ENCODE measurements at regions not wholly inside any gene's neighbourhood (a gene's known extent, or its start where the extent isn't known, plus 50 kb on each side); places are given as distances from the start of the nearest gene placed in this dataset.

DNA sequence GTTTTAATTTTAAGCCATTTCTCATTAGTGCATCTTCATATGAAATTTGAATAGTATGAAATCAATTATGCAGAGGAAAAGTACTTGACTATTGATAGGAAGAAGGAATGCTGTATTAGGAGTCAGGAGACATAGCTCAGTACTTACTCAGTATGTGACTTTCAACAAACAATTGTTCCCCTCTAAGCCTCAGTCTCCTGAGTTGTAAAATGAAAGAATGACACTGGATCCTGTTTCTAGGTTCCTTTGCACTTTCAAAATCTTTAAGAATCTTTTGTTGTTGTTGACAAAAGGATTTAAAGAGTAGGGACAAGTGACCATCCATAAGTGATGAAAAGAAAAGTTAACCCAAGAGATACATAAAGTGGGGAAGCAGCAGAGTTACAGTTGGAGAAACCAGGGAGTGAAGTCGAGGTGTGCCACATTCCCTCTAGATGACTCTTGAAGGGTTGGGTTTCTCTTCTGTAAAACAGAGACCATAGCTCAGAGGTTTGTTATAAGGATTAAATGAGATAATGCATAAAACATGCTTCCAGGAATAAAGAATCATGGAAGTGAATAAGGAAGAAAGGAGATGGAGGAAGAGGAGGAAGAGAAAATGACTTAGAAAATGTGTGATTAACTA, 105.7 kb upstream of the KCNJ15 start:
- Histone ChIP-seq H3K27ac (no peak overlapping the region), H3K4me1 (no peaks in the 10 kb centered on the region)
- no peak for TF ChIP-seq Cebpa-rat (IDR thresholded peaks at IDR 0.05)

DNA sequence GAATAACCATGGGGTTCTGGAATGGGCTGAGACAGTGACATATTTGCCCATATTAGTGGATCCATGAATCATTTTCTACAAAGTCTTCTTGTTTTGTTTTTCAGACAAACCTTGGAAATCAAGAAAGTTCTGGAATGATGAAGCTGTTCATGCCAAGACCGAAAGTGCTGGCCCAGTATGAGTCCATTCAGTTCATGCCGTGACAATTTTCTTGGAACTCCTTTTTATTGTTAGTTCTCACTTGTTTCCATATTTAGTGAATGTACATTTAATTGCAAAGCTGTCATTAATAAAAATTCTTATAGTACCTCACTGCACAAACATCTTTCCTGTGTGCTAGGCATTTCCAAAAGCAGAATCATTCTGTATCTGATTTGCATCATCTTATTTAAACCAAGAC, 100.6 kb upstream of the KCNJ15 start:
- Histone ChIP-seq H3K4me1 (no peaks in the 10 kb centered on the region), H3K27me3 (no peaks in the 10 kb centered on the region), H3K36me3 (no peaks in the 10 kb centered on the region), H3K9ac (no peak overlapping the region), H4K20me1 (no peaks in the 10 kb centered on the region; a peak in 1 of 22 replicates), H3K9me3 (replicated peaks in 1 of 11) (no peaks in the 10 kb centered on the region), H3K4me2 (no peak overlapping the region), H3K27ac (no peak overlapping the region), H3K4me3 (no peak overlapping the region)
- TF ChIP-seq Cebpa-rat (IDR thresholded peaks at IDR 0.05): no peak

More for the DNA sequence above, 105.7 kb upstream of the KCNJ15 start:
- Histone ChIP-seq H3K4me3 (no peak overlapping the region), H3K9ac (no peak overlapping the region), H4K20me1 (no peaks in the 10 kb centered on the region), H3K36me3 (no peaks in the 10 kb centered on the region), H3K4me2 (no peak overlapping the region), H3K27me3 (no peaks in the 10 kb centered on the region), H3K9me3 (replicated peaks in 1 of 11) (no peaks in the 10 kb centered on the region; a peak in 1 of 22 replicates)

DNA sequence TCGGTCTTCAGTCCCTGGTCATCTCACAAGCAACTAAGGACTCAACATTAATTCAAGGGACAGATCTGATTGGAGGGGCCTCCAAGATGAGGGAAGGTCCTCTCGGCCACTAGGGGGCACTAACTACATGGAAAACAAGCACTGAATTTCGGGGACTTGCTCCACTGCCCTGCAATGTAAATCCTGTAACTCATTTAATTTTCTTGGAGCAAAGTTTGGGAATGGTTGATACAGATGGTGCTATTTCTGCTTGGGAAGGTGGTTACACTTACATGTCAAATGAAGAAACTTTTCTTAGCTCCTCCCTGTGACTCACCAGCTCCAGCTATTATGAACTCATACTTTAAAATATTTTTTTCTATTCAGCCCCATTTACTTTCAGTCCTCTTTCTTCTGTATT, 97.4 kb upstream of the KCNJ15 start:
- H3K4me1 ChIP-seq: no peaks in the 10 kb centered on the region
- H3K9me3 ChIP-seq (replicated peaks in 1 of 11): no peaks in the 10 kb centered on the region
- H3K9ac ChIP-seq: no peak overlapping the region
- H3K4me2 ChIP-seq: no peak overlapping the region
- H3K4me3 ChIP-seq: no peak overlapping the region
- H3K36me3 ChIP-seq: no peaks in the 10 kb centered on the region
- no peaks in the 10 kb centered on the region for H3K27me3 ChIP-seq
- TF ChIP-seq Cebpa-rat (IDR thresholded peaks at IDR 0.05): no peak
- no peak overlapping the region for H3K27ac ChIP-seq
- no peaks in the 10 kb centered on the region; a peak in 1 of 22 replicates for H4K20me1 ChIP-seq

DNA sequence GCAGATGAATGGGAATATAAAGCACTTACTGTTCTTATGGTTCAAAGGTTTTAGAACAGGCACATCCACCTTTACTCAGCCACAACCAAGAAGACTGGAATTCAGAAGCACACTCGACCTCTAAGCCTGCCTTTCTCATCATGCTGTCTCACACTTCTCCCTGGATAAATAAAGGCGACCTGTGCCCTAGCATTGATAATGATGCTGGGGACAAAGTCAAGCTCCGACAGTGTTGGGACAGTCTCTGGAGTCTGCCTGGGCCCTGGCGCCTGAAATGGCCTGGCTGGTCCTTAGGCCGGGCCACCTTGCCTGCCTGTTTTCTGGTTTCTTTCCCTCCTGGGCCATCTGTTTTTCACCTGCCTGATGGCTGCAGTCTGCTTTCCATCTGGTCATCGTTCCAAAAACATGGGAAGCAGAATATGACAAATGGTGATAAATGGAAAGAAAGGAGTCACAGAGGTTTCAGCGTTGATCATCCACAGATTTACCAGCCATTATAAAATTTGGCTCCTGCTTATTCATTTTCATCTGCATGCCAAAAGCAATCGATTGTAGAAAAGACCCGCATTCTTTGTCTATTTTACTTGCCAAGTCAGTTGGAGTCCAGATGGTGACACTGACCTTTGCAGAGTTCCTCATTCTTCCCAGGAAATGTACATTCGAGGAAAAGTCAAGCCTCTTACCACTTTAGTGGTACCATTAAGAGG, 91.2 kb upstream of the KCNJ15 start:
- H3K4me1 ChIP-seq: 0 out of 20 replicates have a peak, but pooled peaks cover 0 to 3% (median 0%) of the 10 kb centered on the region in 10 experiments
- no peak overlapping the region for H3K9ac ChIP-seq

DNA sequence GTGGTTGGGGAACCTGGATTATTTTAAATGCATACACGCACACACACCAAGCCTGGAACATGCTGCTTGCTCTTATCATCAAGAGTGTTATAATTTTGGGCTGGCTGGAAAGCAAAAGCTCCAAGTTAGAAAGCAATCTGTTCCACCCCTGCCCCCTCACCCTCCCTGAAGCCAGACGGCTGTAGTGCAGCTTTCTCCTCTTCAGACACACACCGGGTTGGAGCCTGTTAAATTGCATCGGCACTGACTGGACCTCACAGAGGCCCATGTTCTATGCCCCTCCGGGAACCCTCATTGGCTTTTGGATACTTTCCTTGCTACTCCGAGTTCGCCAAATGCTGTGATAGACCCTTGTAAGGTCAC, 90.6 kb upstream of the KCNJ15 start:
- Histone ChIP-seq H4K20me1 (no peaks in the 10 kb centered on the region), H3K9me3 (replicated peaks in 1 of 11) (no peaks in the 10 kb centered on the region), H3K4me3 (no peak overlapping the region), H3K36me3 (no peaks in the 10 kb centered on the region), H3K9ac (no peak overlapping the region), H3K4me2 (no peak overlapping the region), H3K27ac (no peak overlapping the region), H3K27me3 (no peaks in the 10 kb centered on the region), H3K4me1 (0 out of 20 replicates have a peak, but pooled peaks cover 0 to 4% (median 0%) of the 10 kb centered on the region in 10 experiments)
- TF ChIP-seq Cebpa-rat (IDR thresholded peaks at IDR 0.05): no peak

More for the DNA sequence above, 91.2 kb upstream of the KCNJ15 start:
- Histone ChIP-seq H3K4me2 (no peak overlapping the region), H3K36me3 (no peaks in the 10 kb centered on the region), H3K27me3 (no peaks in the 10 kb centered on the region), H3K4me3 (no peak overlapping the region), H3K27ac (no peak overlapping the region), H4K20me1 (no peaks in the 10 kb centered on the region), H3K9me3 (replicated peaks in 1 of 11) (no peaks in the 10 kb centered on the region)
- TF ChIP-seq Cebpa-rat (IDR thresholded peaks at IDR 0.05): no peak

DNA sequence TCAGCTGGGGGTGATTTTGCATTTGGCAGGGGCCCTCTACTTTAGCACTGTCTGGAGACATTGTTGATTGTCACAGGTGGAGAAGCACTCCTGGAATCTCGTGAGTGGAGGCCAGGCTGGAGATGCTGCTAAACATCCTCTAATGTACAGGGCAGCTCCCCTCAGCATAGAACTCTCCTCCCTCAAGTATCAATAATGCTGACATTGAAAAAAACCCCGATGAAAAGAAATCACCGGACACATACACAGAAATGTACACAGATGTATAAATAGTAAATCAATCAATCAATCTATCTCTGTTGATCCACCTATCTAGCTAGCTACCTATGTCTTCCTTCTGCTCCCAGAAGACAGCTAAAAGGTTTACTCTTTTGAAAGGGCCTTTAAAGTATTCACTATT, 89.4 kb upstream of the KCNJ15 start:
- no peaks in the 10 kb centered on the region for H3K9me3 ChIP-seq (replicated peaks in 1 of 11)
- 0 out of 20 replicates have a peak, but pooled peaks cover 0 to 4% (median 0%) of the 10 kb centered on the region in 10 experiments for H3K4me1 ChIP-seq
- no peaks in the 10 kb centered on the region for H3K27me3 ChIP-seq
- no peak overlapping the region for H3K4me2 ChIP-seq
- TF ChIP-seq Cebpa-rat (IDR thresholded peaks at IDR 0.05): no peak
- H3K36me3 ChIP-seq: no peaks in the 10 kb centered on the region
- H4K20me1 ChIP-seq: no peaks in the 10 kb centered on the region
- H3K4me3 ChIP-seq: no peak overlapping the region
- no peak overlapping the region for H3K27ac ChIP-seq
- H3K9ac ChIP-seq: no peak overlapping the region

DNA sequence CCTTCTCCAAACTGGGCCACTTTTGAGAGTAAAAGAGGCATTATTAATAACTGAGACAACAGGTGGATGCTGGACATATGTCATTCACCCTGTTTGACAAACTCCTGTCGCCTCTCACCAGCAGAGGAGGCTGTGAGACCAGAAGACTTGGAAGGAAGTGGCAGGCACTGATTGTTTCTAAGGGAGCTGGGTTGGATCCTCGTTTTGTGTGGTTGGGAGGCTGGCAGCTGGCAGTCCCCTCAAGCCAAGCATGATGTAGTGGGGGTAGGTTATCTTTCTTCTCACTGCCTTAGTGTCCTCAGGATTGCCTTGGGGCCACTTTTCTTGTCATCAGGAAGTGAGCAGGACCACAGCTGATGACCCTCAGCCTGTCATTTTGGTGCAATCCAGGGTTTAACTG, 86.5 kb upstream of the KCNJ15 start:
- Histone ChIP-seq H3K4me2 (no peak overlapping the region), H3K36me3 (no peaks in the 10 kb centered on the region), H3K27me3 (no peaks in the 10 kb centered on the region), H3K9me3 (replicated peaks in 1 of 11) (no peaks in the 10 kb centered on the region), H3K4me1 (0 out of 20 replicates have a peak, but pooled peaks cover 0 to 4% (median 0%) of the 10 kb centered on the region in 10 experiments), H4K20me1 (no peaks in the 10 kb centered on the region), H3K9ac (no peak overlapping the region), H3K27ac (no peak overlapping the region), H3K4me3 (no peak overlapping the region)
- TF ChIP-seq Cebpa-rat (IDR thresholded peaks at IDR 0.05): no peak

DNA sequence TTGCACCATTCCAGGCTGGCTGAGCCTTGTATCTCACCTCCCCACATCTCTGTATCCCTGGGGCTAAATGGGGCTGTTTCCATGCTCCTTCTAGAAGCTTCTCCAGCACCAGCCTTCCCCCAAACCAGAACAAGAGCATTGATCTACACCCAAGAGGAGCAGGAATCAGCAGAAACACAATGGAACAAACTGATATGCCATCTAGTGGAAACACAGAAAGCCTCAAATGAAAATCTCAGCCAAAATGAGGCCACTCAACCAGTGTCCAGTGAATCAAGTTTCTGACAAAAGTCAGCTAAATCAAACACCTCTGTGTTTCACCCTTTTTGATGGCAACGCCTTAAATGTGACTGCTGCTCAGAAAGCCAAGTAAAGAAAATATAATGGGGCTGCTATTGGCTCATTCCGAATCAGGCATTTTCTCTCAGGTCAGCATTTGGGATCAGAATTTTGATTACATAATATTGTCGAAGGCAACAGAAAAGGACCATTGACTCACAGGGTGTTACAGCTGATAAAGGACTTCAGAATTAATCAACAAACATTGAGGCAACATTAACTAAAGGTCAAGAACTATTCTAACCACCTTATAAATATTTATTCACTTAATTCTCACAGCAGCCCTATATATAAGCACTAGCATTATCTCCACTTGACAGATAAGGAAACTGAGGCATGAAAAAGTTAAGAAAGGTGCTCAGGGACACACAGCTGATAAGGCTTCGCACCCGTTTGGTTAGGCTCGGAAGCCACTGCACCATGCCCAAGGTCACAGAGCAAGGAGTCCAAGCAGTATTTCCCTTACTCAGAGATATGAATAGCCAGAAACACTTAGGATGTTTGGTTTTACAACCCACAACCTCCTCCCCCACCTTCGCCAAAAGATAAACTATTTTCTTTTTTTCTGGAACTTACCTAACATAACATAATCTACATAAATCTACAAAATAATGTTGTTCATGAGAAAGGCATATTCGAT, 85.8 kb upstream of the KCNJ15 start:
- Histone ChIP-seq H3K4me3 (no peak overlapping the region), H3K9ac (no peak overlapping the region), H3K4me1 (0 out of 20 replicates have a peak, but pooled peaks cover 0 to 4% (median 0%) of the 10 kb centered on the region in 10 experiments), H3K36me3 (no peaks in the 10 kb centered on the region), H4K20me1 (no peaks in the 10 kb centered on the region), H3K4me2 (no peak overlapping the region), H3K27me3 (no peaks in the 10 kb centered on the region), H3K27ac (no peak overlapping the region), H3K9me3 (replicated peaks in 1 of 11) (no peaks in the 10 kb centered on the region)
- no peak for TF ChIP-seq Cebpa-rat (IDR thresholded peaks at IDR 0.05)

DNA sequence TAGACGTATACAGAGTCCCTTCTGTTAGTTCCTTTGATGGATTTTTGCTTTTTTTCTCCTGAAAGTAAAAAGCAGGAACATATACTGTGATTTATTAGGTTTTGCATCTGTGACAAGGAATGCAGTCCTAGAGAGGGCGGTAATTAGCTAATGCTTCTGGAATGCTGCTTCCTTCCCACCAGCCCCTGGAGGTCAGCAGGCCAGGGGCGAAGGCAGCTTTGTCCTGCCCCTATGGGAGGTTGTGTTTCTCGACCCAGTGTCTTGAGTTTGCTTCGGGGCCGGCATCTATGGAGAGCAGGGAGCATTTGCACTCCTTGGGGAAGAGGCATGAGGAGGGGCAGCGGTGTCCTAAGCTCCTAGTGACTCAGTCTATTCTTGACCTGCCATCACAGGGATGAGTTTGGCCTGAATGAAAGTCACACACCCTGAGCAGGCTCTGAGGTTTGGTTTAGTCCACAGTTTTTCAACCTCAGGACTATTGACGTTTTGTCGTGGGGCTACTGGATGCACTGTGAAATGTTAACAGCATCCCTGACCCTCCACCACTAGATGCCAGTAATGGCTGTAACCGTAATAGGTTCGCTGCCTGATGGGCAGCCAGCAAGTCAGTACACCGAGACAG, 85.0 kb upstream of the KCNJ15 start:
- no peak for TF ChIP-seq Cebpa-rat (IDR thresholded peaks at IDR 0.05)
- no peaks in the 10 kb centered on the region for H4K20me1 ChIP-seq
- H3K27me3 ChIP-seq: no peaks in the 10 kb centered on the region
- no peak overlapping the region for H3K9ac ChIP-seq
- H3K4me2 ChIP-seq: no peak overlapping the region
- no peaks in the 10 kb centered on the region for H3K36me3 ChIP-seq
- 0 out of 20 replicates have a peak, but pooled peaks cover 0 to 4% (median 0%) of the 10 kb centered on the region in 10 experiments for H3K4me1 ChIP-seq
- H3K27ac ChIP-seq: no peak overlapping the region
- H3K4me3 ChIP-seq: no peak overlapping the region
- no peaks in the 10 kb centered on the region for H3K9me3 ChIP-seq (replicated peaks in 1 of 11)

Measured in BLaER1 treated with 17β-estradiol and CSF1 and Interleukin-3, amounts not matched to agents 10 nM and 100 nM (cell line).